OCI-M1 (cell line): ENCODE measurements at regions not wholly inside any gene's neighbourhood (a gene's known extent, or its start where the extent isn't known, plus 50 kb on each side); places are given as distances from the start of the nearest gene placed in this dataset.
A peak's percentile ranks its signal among the peaks of the same experiment; 100 is the strongest.
"Not testable (repeated sequence)": the region's sequence is repeated elsewhere in the genome, so short reads cannot be mapped to it uniquely, and the experiment has no call there.

Experiments used
- DNase-seq: peaks from one replicate; lab custom pipeline; 2025; lab: John Stamatoyannopoulos, UW

DNA sequence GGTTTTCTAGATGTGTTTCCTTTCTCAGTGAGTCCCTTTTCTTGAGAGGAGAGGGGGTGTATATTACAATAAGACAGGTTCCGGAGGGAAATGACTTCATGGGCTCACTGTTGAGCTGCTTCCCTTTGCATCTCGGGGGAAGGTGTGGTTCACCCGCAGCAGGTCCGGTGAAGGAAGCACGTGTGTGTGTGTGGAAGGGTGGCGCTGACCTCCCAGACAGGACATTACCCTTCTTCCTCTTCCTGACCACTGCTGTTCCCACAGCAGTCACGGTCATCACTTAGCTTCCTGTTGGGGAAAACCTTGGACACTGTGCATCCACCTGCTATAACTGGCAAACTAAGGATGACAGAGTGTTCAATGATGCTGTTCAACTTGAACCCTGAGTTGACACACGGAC is 83.6 kb downstream of the PLEKHG1 start:
- DNase-seq, result no peak

- no peak for DNase-seq
Observed at GRCh38 chr6:150684161-150684560, 84.5 kb downstream of the PLEKHG1 start.

- no peak for DNase-seq
Observed at GRCh38 chr6:150684714-150685459, 85.2 kb downstream of the PLEKHG1 start.

GRCh38 chr6:150685860-150686259 is 86.2 kb downstream of the PLEKHG1 start:
- peak; percentile 68 for DNase-seq

DNA sequence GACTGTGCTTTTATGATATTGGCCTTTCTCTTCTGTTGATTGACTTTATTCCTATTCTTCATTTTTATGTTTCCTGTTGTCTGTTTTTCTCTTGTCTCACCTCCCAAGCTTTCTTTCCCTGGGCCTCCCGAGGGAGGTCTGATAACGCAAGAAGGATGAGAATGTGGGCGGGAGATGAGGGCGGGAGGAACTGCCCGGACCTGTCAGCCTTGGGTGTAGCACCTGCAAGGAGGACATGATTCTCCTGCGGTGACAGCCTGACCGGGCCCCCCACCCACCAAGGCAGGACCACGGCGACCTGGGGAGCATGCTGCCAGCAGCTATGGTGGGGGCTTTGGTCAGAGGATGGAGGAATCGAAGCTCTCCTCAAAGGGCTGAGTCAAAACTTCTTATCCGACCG is 86.9 kb downstream of the PLEKHG1 start:
- DNase-seq, result no peak

GRCh38 chr6:150687508-150687907 is 87.8 kb downstream of the PLEKHG1 start:
- DNase-seq, result no peak

- DNase-seq, result no peak
Observed at GRCh38 chr6:150689900-150690590, 90.4 kb downstream of the PLEKHG1 start.

DNA sequence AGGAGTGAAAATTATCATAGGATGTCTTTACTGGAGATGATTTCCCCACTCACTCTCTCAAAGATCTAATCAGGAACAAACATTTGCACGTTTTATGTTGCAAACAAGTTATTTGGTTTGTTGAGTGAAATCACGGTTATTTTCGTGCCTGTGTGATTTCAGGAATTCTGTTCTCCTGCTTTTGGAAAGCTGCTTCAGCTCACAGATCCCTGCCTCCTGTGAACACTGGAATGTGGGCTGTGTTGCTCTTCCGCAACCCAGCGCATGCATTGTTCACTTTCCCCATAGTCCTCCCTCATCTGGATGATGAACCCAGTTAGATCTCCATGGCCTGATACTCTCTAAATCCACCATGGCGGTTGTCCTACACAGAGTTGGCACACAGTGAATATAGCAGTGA is 91.0 kb downstream of the PLEKHG1 start:
- no peak for DNase-seq

DNA sequence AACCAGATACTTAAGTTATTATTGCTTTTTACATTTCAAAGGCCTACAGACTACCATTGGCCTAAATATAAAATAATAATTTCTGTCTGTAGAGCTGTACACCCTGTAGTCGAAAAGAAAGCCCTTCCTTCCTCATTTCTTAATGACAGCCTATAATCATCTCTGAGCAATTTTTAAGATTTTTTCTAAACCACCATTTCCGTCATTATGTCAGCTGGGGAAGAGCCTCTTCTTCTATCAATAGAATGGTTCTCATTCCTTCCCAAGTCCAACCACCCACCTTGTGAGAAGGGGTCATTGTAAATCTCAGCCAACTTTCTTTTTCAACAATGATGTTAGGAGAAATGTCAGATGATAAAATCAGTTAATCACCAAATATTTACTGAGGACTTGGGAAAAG is 91.8 kb downstream of the PLEKHG1 start:
- DNase-seq, result no peak

GRCh38 chr6:150692604-150693003 is 92.9 kb downstream of the PLEKHG1 start:
- no peak for DNase-seq

- DNase-seq, result no peak
Observed at GRCh38 chr6:150694889-150695288, 95.2 kb downstream of the PLEKHG1 start.

GRCh38 chr6:150695652-150696051 is 96.0 kb downstream of the PLEKHG1 start:
- no peak for DNase-seq

DNA sequence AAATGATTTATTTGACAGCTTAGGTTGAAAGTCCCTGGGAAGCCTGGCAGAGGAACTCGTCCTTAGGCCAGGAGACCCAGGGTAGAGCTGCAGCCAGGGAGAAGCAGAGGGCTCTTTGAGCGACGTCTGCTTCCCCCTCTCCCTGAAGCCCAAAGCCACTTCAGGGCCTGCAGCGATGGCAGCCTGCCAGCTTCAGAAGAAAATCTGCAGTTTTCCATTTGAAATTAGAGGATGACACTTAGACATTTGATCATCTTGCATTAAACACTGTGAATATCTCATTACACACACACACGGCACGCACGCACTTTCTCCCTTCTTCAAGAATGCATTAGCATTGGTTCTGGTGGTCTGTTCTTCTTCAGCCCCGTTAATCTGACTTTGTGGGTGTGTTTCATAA is 96.5 kb downstream of the PLEKHG1 start:
- DNase-seq, result no peak

GRCh38 chr6:150696918-150697317 is 97.2 kb downstream of the PLEKHG1 start:
- DNase-seq, result not testable (repeated sequence)

DNA sequence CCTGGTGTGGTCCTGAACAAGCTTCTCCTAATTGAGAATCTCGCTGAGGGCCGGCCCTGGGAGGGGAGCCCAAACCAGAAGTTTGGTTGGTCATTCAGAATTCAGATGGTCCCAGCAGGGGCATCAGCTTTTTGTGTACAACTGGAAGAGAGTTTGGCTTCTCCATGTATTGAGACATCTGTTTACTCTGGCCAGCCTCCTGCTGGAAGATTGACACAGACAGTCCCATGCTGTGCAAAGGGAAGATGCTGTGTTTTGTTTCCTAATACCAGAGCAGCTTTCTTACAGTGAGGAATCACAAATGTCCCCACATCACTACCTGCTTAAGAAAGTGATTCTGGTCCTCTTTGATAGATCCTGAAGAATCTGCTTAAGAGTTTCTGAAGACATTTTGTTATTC is 97.8 kb downstream of the PLEKHG1 start:
- no peak for DNase-seq

DNA sequence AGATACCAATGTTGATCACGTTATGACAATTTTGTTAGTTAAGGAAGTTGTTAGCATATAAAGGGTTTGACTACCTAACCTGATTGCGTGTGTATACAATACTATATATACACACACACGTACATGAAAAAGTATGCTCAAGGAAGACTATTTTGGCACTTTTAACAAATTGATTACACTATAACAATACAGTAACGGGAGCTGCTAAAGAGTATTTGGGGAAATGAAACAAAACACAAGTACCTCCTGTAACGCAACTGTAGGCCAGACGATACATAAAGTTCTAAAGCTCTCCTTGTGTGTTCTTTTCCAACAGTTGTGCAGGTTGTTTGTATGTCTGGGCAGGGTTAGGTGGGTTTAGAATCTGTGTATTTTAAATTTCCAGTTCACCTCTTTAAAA is 98.7 kb downstream of the PLEKHG1 start:
- no peak for DNase-seq

- no peak for DNase-seq
Observed at GRCh38 chr6:150702675-150703074, 103.0 kb downstream of the PLEKHG1 start.

DNA sequence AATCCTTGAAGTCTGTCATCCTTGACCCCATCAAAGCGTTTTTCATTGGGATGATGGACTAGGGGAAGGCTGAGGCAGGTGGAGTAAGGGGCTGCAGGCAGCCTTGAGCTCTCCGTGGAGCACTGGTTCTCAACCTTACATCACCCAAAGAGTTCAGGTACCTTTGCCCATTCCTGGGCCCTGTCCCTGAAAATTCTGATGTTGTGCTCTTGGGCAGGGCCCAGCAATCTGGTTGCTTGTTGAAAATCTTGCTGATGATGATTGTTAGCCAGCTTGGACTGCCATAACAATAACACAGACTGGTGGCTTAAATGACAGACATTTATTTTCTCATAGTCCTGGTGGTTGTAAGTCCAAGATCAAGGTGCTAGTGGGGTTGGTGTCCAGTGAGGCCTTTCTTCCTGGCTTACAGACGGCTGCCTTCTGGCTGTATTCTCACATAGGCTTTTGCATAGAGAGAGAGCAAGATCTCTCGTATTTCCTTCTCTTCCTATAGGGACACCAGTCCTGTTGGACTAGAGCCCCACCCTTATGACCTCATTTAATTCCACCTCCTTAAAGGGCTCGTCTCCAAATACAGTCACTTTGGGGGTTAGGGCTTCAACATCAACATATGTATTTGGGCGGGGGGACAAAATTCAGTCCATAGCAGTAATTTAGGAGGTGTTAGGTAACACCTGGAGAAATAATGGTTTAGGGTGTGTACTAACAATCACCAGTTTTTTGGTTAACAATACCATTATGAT is 104.9 kb downstream of the PLEKHG1 start:
- no peak for DNase-seq

DNA sequence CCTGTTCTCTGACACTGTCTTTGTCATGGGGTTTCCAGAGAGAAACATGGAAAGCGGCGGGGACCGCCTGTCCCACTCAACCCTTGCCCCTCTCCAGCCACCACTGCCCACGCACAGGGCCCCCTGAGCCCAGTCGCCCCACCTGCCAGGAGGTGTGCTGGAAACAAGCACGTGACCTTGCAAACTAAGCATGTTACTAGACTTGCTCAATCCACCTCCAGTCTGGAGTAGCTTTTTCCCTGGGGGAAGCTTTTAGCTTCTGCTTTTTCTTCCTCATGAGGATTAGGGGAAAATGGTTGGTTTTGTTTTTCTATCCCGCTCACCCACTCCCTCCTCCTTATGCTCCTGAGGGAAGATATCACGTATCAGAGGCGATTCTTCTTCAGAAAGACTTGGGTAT is 105.7 kb downstream of the PLEKHG1 start:
- DNase-seq, result no peak

DNA sequence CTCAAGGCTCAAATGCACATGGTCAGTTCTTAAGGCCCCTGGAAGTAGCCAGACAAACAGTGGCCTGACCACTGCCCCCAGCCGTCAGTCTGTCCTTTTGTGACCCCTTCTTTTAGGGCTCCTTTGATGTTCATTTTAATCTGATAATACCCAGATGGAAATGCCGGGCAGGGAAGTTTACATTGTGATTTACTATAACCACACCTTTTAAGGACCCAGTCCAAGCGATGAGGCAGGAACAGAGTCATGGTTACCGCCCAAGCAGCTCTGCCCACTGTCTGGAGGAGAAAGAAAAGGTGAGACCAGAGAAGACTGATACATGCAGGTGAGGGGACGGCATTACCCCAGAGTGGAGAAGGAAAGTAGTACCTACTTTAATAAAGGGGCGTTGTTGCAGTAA is 110.6 kb downstream of the PLEKHG1 start:
- DNase-seq, result no peak

- DNase-seq, result no peak
Observed at GRCh38 chr6:150711061-150711460, 111.4 kb downstream of the PLEKHG1 start.

- peak; percentile 52 for DNase-seq
Observed at GRCh38 chr6:150711584-150712504, 112.2 kb downstream of the PLEKHG1 start.
